HT-29 (cell line): ENCODE measurements at regions not wholly inside any gene's neighbourhood (a gene's known extent, or its start where the extent isn't known, plus 50 kb on each side); places are given as distances from the start of the nearest gene placed in this dataset.
"Not testable (repeated sequence)": the region's sequence is repeated elsewhere in the genome, so short reads cannot be mapped to it uniquely, and the experiment has no call there.

Experiments used
- DNase-seq: peaks from one replicate; pipeline ENCODE4 v3.0.0-alpha.2; 2015; ENCODE audit warnings: low spot score

GRCh38 chr17:52930581-52930980 lies 772.1 kb upstream of the CA10 start:
- DNase-seq = no peak

GRCh38 chr17:52930145-52930544 lies 771.6 kb upstream of the CA10 start:
- DNase-seq = no peak

GRCh38 chr17:52923658-52924057 lies 765.1 kb upstream of the CA10 start:
- no peak for DNase-seq

DNA sequence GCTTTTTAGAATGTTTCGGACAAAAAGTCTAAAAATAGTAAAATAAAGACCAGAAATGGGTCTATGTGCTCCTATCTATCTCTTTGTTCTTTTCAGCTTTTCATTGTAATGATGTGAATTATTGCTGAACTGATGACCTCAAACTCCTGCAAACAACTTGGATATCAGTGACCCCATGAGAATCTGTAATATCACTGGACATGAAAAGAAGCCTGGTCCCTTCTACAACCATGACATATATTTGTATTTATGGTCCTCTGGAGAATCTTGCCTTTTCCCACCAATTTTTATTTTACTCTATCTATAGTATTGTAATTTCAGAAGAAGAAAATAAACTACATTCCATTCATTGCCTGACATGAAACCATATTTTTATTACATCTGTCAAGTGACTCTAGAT lies 740.7 kb upstream of the CA10 start:
- no peak for DNase-seq

DNA sequence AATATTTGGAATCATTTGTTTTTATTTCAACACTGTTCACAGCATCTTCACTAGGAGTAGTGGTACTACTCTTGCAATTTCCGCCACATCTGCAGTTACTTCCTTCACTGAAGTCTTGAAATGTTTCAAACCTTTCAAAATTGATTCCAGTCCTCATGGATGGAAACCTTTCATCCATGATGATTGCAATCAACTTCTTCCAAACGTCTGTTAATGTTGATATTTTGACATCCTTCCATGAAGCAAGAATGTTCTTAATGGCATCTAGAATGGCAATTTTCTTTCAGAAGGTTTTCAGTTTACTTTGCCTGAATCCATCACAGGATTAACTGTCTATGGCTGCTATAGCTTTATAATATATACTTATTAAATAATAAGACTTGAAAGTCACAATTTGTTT lies 736.8 kb upstream of the CA10 start:
- no peak for DNase-seq

DNA sequence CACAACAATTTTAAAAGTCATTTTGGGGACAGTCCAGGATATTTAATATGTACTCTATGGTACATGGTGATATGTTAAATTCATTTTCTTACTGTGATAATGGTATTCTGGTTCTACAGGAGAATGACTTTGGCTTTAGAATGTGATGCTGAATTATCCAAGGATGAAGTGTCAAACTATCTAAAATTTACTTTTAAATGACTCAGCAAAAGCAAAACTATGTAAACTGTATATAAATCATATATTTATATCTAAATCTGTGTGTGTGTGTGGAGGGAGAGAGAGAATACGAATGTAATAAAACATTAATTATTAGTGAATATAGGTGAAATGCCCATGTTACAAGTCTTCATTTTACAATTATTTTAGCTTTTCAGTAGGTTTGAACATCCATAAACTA lies 733.8 kb upstream of the CA10 start:
- no peak for DNase-seq

DNA sequence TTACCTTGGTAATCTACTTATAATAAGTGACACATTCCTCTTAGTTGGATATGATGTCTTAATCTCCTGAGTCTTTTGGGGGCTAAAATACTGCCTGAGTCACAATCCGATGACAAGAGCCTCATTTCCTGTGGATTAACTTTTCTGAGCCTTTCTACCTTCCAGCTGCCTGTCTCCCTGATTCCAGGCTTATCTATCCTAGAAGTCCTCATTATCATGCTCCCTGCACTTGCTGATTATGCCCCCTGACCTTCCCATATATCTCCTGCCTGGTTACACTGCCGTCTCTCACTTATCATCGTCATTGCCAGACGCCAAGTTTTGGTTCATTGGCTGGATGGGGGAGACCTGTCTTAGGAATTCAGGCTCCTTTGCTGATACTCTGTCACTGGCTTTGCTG lies 727.4 kb upstream of the CA10 start:
- no peak for DNase-seq

GRCh38 chr17:52883907-52884491 lies 725.5 kb upstream of the CA10 start:
- not testable (repeated sequence) for DNase-seq

DNA sequence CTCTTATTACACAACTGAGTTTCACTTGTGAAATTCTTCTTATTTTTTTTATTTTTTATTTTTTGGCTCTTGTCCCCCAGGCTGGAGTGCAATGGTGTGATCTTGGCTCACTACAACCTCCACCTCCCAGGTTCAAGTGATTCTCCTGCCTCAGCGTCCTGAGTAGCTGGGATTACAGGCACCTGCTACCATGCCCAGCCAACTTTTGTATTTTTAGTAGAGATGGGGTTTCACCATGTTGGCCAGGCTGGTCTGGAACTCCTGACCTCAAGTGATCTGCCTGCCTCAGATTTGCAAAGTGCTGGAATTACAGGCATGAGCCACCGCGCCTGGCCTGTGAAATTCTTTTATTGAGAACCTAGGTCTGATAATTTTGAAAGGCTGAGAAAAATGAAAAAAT lies 688.3 kb upstream of the CA10 start:
- DNase-seq = not testable (repeated sequence)

DNA sequence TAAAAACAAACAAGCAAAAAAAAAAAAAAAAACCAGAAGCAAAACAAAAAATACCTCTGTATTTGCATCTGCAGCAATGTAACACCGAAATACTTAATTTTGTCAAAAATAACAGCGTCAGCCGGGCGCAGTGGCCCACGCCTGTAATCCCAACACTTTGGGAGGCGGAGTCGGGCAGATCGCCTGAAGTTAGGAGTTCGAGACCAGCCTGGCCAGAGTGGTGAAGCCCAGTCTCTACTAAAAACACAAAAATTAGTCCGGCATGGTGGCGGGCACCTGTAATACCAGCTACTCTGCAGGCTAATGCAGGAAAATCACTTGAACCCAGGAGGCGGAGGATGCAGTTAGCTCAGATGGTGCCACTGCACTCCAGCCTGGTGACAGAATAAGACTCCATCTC lies 683.5 kb upstream of the CA10 start:
- DNase-seq = no peak

DNA sequence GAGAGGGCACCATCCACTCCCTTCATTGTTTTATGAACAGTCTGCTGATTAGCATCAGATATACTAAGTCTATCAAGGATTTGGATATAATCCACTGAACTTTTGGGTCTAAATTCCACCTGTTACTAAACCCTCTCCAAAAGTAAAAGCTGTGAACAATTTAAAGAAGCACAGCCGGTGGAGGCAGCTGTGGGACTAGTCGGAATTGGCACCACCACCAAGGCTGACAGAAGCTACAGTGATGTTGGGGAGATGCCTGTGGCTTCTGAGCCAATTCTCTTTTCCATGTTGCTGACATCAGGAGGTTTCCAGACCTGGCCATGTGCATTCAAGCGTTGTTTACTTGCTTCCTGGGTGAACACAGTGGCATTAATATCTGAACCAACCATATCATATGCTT lies 679.0 kb upstream of the CA10 start:
- no peak for DNase-seq

DNA sequence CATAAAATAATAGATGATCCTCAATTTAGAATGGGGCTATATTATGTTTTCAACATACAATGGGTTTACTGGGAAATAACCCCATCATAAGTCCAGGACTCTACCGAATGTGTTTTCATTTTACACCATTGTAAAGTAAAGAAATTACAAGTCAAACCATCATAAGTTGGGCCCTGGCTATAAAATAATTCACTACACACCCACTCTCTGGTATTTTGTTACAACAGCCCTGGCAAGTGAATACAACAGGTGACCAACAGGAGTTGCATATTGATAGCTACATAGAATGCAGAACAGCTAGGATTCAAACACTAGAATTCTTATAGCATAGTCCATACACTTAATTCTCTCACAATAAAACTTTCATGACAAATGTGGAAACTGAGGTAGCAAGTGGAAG lies 673.0 kb upstream of the CA10 start:
- DNase-seq = no peak

DNA sequence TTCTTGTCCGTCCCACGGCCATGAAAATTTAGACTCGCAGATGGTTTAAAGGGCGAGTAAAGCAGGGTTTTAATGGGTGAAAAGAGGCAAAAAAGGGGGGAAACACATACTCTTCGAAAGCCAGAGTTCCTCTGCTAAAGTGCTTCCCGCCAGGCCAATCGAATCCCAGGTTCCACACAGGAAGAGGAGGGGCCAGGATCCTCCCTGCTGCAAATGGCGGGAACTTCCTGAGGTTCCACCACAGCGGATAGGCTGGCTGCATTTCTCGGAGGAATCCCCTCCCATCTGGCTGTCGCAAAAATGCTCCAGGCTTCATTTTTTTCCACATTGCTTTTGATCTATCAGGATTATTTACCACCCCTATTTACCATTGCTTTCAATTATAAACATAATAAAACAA lies 670.1 kb upstream of the CA10 start:
- DNase-seq = no peak

DNA sequence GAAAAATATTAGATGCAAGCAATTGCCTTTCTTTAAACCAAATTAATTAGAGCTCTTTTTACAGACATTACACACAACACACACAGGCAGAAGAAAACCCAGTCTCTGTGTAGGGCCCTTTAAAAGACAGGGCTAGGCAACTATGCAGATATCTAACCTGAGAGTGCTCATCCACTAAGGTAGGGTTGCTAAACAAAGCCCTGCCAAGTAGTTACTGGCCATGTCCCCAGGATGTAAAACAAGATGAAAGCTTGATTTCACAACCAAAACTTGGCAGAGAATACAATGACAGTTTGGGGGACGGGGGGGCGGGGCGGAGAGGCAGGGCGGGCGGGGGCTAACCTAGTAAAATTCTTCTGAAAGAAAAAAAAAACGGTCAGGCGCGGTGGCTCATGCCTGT lies 669.0 kb upstream of the CA10 start:
- DNase-seq = no peak

- DNase-seq = peak; percentile 22
Measured at GRCh38 chr17:52824542-52824941, 666.0 kb upstream of the CA10 start.

DNA sequence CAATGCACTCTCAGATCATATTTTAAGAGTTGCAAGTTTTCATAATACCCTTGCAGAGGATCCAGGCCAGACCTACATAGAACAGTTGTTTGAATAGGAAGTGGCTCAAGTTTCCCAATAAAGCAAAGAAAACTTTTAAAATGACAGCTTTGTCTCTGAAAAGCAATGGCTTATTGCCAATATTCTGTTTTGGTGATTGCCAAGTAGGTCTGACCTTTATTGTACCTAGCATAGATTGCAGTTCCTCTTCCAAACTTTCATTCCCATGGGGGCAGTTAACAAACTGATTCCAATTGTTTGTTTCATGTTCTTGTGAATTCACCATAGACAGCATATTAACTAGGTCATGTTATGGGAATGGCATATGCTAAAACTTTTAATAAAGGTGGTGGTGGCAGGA lies 664.6 kb upstream of the CA10 start:
- no peak for DNase-seq

- DNase-seq = no peak
Measured at GRCh38 chr17:52790359-52790955, 631.9 kb upstream of the CA10 start.

DNA sequence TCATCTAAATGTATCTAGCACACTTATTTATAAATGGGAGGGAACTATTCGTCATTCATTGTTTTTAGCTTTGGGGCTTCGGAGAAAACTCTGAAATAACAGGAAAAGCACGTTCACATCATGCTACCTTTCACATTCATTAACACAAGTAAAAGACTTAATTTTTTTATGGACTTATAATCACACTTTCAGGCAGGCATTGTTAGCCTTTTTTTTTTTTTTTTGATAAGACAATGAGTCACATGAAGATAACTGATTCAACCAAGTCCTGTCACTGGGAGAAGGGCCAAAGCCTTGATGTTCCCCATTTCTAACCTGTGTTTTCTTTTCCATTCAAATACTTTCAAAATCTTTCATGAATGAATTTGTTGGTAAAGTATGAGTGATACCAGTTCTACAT lies 631.3 kb upstream of the CA10 start:
- DNase-seq = no peak

DNA sequence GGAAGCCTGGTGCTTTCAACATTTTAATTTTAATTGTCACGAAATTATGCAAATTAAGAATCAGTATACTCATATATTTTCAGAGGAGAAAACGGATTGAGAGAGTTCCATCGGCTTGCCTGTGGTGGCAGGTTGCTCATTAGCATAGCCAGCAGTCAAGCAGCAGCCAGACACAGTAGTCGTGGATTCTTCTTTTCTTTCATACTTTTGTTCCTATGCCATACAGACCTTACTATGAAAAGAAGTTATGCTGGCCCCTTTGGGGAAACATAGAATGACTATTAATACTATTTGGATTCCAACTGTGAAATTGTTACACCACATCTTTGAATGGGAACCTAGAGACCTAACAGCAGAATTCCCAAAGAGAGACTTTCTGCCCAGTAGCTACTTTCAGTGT lies 617.7 kb upstream of the CA10 start:
- no peak for DNase-seq

DNA sequence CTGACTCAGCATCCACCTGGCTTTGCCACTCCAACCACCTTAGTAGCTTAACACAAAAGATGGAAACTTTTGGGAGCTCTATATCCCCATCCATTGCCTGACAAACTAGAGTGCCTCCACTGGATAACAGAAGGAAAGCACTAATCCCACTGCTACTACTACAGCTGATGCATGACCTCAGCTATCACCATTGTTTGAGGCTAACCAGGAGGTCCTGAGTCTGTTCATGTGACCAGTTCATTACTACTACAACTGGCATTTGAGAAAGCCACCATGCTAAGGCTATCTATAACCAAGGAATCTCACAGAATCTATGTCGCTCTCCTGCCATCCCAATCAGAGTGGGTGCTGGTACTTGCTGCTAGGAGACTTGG lies 604.3 kb upstream of the CA10 start:
- no peak for DNase-seq

- no peak for DNase-seq
Measured at GRCh38 chr17:52762147-52762793, 603.8 kb upstream of the CA10 start.

DNA sequence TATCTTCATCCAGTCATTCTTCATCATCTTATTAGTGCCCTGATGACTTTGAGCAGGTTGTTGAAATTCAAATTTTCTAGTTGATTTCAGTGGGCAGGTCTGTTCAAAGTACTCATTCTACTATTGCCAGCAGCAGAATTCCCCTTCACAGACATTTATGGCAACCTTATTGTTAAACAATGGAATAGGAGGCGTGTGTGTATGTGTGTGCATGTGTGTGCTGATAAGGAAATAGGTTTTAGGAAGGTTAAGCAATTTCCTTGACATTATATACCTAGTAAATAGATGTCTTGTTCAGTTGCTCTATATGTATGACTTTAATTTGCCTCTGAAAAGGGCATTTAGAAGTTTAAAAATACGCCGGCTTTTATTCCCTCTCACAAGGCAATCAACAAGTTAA lies 601.4 kb upstream of the CA10 start:
- DNase-seq = no peak

DNA sequence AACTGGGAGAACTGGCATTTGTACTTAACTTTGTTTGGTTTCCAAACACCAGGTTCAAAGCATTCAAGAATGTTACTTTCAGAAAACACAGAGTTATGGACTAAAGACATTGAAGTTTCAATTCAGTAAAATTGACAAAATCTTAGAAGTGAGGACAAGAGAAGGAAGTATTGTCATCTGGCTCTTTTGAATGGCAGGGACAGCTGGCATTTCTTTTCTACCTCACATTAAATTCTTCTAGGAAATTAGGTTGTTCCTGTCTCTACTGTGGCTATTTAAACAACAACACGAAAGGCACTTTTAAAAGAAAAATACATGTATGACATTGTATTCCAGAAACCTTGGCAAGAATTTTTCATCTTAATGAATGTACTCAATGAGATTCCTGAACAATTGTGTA lies 600.0 kb upstream of the CA10 start:
- no peak for DNase-seq

DNA sequence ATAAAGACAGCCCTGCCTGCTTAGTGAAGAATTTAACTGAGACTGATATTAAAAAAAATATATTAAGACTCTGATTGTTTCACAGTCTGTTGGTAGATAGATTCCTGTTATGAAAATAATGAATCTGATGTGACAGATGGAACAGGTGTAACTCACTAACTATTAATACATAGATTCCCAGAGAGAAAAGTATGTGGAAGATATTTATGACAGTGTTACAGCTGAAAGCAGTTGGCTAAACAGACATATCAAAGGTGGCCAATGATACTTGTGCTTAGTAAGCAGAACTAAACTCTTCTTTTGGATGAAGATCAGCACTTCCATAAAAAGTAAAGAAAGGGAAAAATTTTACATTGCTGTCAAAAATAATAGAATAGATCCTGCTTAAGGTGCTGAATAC lies 598.2 kb upstream of the CA10 start:
- no peak for DNase-seq
